ENCODE measurements at regions not wholly inside any gene's neighbourhood (a gene's known extent, or its start where the extent isn't known, plus 50 kb on each side); places are given as distances from the start of the nearest gene placed in this dataset.

- DNase-seq: no peak
These were observed 374.9 kb upstream of the PBX1 start for GRCh38 chr1:164183854-164184635.

GRCh38 chr1:164186881-164187280 is 372.1 kb upstream of the PBX1 start:
- DNase-seq: no peak

GRCh38 chr1:164188497-164188896 is 370.5 kb upstream of the PBX1 start:
- DNase-seq: no peak

- DNase-seq: no peak
These were observed 367.8 kb upstream of the PBX1 start for GRCh38 chr1:164191191-164191590.

GRCh38 chr1:164210211-164210739 is 348.7 kb upstream of the PBX1 start:
- no peak for DNase-seq

GRCh38 chr1:164223378-164223777 is 335.6 kb upstream of the PBX1 start:
- no peak for DNase-seq

- DNase-seq: no peak
These were observed 334.0 kb upstream of the PBX1 start for GRCh38 chr1:164225011-164225410.

- DNase-seq: no peak
These were observed 332.0 kb upstream of the PBX1 start for GRCh38 chr1:164226977-164227376.

- no peak for DNase-seq
These were observed 330.1 kb upstream of the PBX1 start for GRCh38 chr1:164228928-164229327.

GRCh38 chr1:164233149-164233548 is 325.8 kb upstream of the PBX1 start:
- no peak for DNase-seq

GRCh38 chr1:164240081-164240480 is 318.9 kb upstream of the PBX1 start:
- DNase-seq: no peak

GRCh38 chr1:164250365-164250764 is 308.6 kb upstream of the PBX1 start:
- no peak for DNase-seq

- no peak for DNase-seq
These were observed 302.5 kb upstream of the PBX1 start for GRCh38 chr1:164256456-164256855.

- DNase-seq: no peak
These were observed 297.2 kb upstream of the PBX1 start for GRCh38 chr1:164261691-164262240.

GRCh38 chr1:164263540-164263939 is 295.4 kb upstream of the PBX1 start:
- DNase-seq: no peak

- DNase-seq: no peak
These were observed 293.8 kb upstream of the PBX1 start for GRCh38 chr1:164265232-164265631.

- DNase-seq: no peak
These were observed 286.8 kb upstream of the PBX1 start for GRCh38 chr1:164272156-164272555.

GRCh38 chr1:164296172-164296571 is 262.8 kb upstream of the PBX1 start:
- no peak for DNase-seq

- no peak for DNase-seq
These were observed 250.9 kb upstream of the PBX1 start for GRCh38 chr1:164308101-164308500.

GRCh38 chr1:164310166-164310565 is 248.8 kb upstream of the PBX1 start:
- no peak for DNase-seq

- DNase-seq: no peak
These were observed 247.6 kb upstream of the PBX1 start for GRCh38 chr1:164311377-164311776.

GRCh38 chr1:164320790-164321731 is 237.9 kb upstream of the PBX1 start:
- DNase-seq: no peak

- no peak for DNase-seq
These were observed 233.2 kb upstream of the PBX1 start for GRCh38 chr1:164325786-164326185.
